HepG2 (cell line): ENCODE measurements at regions not wholly inside any gene's neighbourhood (a gene's known extent, or its start where the extent isn't known, plus 50 kb on each side); places are given as distances from the start of the nearest gene placed in this dataset.

Experiments
- ATAC-seq: fragments of 200-7000 bp; cut with Tn5 transposase; 3 replicates; pipeline ENCODE4 v1.9.1; 2020; ENCODE audit warnings: mild to moderate bottlenecking, moderate library complexity
- BruUV-seq: library from RNA; stranded (reverse); fragments of 400-500 nt; replicated peaks from 2 replicates; lab custom pipeline; 2021; lab: Mats Ljungman, UMichigan
- CTCF ChIA-PET: fragments of 300-600 bp; formaldehyde crosslinking; extraction: SDS; loops from one replicate; lab custom pipeline; 2021; ENCODE audit warnings: low total read pairs, inconsistent platforms, low intra/inter-chr PET ratio; lab: Yijun Ruan, JAX
- POLR2A ChIA-PET: fragments of 350-600 bp; sonication (Branson Sonifier 250); formaldehyde crosslinking; loops from one replicate; lab custom pipeline; 2020; ENCODE audit warnings: antibody characterized with exemption, inconsistent platforms; lab: Yijun Ruan, JAX
- DNase-seq: peaks from one replicate; pipeline ENCODE4 v3.0.0-alpha.2; 2015; ENCODE audit warnings: low spot score
- FAIRE-seq: peaks from 3 replicates; lab custom pipeline; 2011; peaks lifted over from hg19 to GRCh38; lab: Jason Lieb, UNC
- H2AFZ ChIP-seq: one replicate; pipeline ENCODE4 v1.6.1; 2011; ENCODE audit warnings: low read length, inconsistent platforms
- H3K27ac ChIP-seq: fragments of 300-600 bp; 3 replicates; pipeline ENCODE4 v1.8.0; 2011; ENCODE audit warnings: mixed run types, mild to moderate bottlenecking, mixed read lengths, low read length, inconsistent platforms; ENCODE audit not compliant: insufficient read depth; ENCODE audit errors: extremely low read length
- H3K27me3 ChIP-seq, 2 experiments: fragments of 200-600 bp in 1 of 2; 2 replicates in 1 of 2; 3 replicates in 1 of 2; pipeline versions ENCODE4 v1.6.0 to v1.8.0; 2011; ENCODE audit warnings: low read length in 2 of 2, mild to moderate bottlenecking in 2 of 2, moderate library complexity in 2 of 2, inconsistent platforms in 1 of 2; ENCODE audit not compliant: insufficient read depth in 2 of 2, control insufficient read depth in 1 of 2
- H3K36me3 ChIP-seq, 2 experiments: fragments of 200-600 bp in 1 of 2; replicated peaks in 1 of 2; 2 replicates in 1 of 2; 3 replicates in 1 of 2; pipeline versions ENCODE4 v1.5.1 to v1.8.0; 2011; ENCODE audit warnings: low read length in 2 of 2, inconsistent platforms in 1 of 2; ENCODE audit not compliant: insufficient read depth in 2 of 2, control insufficient read depth in 1 of 2
- H3K4me1 ChIP-seq: 2 replicates; pipeline ENCODE4 v1.5.1; 2012; ENCODE audit warnings: low read length, inconsistent platforms; ENCODE audit not compliant: insufficient read depth
- H3K4me2 ChIP-seq: 2 replicates; pipeline ENCODE4 v1.6.0; 2011; ENCODE audit warnings: low read depth, low read length, inconsistent platforms
- H3K4me3 ChIP-seq, 3 experiments: fragments of 200-600 bp in 1 of 3; sonication (generic), shearing (Covaris generic) in 1 of 3; replicated peaks in 1 of 3; 2 replicates each; pipeline ENCODE4 v1.5.1; 2011 to 2016; ENCODE audit warnings: low read length in 3 of 3, inconsistent platforms in 2 of 3, low read depth in 2 of 3, mild to moderate bottlenecking in 2 of 3, control low read depth in 1 of 3, mixed read lengths in 1 of 3; ENCODE audit not compliant: insufficient read depth in 1 of 3
- H3K79me2 ChIP-seq: one replicate; pipeline ENCODE4 v1.6.1; 2011; ENCODE audit warnings: low read length, inconsistent platforms; ENCODE audit not compliant: insufficient read depth
- H3K9ac ChIP-seq: 2 replicates; pipeline ENCODE4 v1.6.0; 2011; ENCODE audit warnings: mild to moderate bottlenecking, low read depth, low read length, inconsistent platforms; ENCODE audit not compliant: insufficient read depth
- H3K9me3 ChIP-seq: 2 replicates; pipeline ENCODE4 v1.5.1; 2012; ENCODE audit warnings: mild to moderate bottlenecking, low read length
- H4K20me1 ChIP-seq: 2 replicates; pipeline ENCODE4 v1.6.0; 2011; ENCODE audit warnings: inconsistent platforms, mild to moderate bottlenecking, low read length, moderate library complexity; ENCODE audit not compliant: insufficient read depth
- IRX3 ChIP-seq: sonication (generic); formaldehyde crosslinking; IDR thresholded peaks from 2 replicates; pipeline ENCODE4 v1.8.1; 2023; ENCODE audit warnings: mild to moderate bottlenecking, low read depth, missing genetic modification reagents, borderline replicate concordance
- KAT8 ChIP-seq: IDR thresholded peaks from 2 replicates; pipeline ENCODE4 v1.6.1; 2016; ENCODE audit warnings: missing genetic modification reagents, missing compliant biosample characterization
- RXRA ChIP-seq: sonication (generic); formaldehyde crosslinking; IDR thresholded peaks from 2 replicates; pipeline ENCODE4 v1.5.1; 2020; ENCODE audit warnings: missing genetic modification reagents
- ZFP36L1 ChIP-seq: sonication (generic); formaldehyde crosslinking; IDR thresholded peaks from 2 replicates; pipeline ENCODE4 v1.8.0; 2022; ENCODE audit warnings: mild to moderate bottlenecking, missing genetic modification reagents, moderate library complexity
- ZMYM2 ChIP-seq: sonication (generic); formaldehyde crosslinking; IDR thresholded peaks from 2 replicates; pipeline ENCODE4 v1.8.0; 2022; ENCODE audit warnings: mild to moderate bottlenecking, missing genetic modification reagents
- ZNF296 ChIP-seq: sonication (generic); formaldehyde crosslinking; conservative IDR thresholded peaks from 2 replicates; pipeline ENCODE4 v1.5.0; 2020; ENCODE audit warnings: mild to moderate bottlenecking, missing genetic modification reagents
- ZNF788 ChIP-seq: sonication (generic); formaldehyde crosslinking; IDR thresholded peaks from 2 replicates; pipeline ENCODE4 v1.5.0; 2020; ENCODE audit warnings: mild to moderate bottlenecking, missing genetic modification reagents, borderline replicate concordance
- WGBS: methylation state at CpG from one replicate; pipeline ENCODE4 v1.1.6; 2017; ENCODE audit warnings: low lambda C conversion rate; 5-methylcytosine and 5-hydroxymethylcytosine counted together
- in situ Hi-C: cut with HindIII; loops from 2 replicates; pipeline ENCODE4 v1.10.0; 2017; ENCODE audit warnings: low pct_unique_long_range_greater_than_20kb; ENCODE audit not compliant: extremely low pct_ligation_motif_present
- intact Hi-C: fragments of 100-400 bp; cut with micrococcal nuclease; formaldehyde crosslinking; loops from one replicate; pipeline ENCODE4 v1.10.0; 2022; ENCODE audit not compliant: unreplicated experiment
- TF ChIP-seq, protein P1 (sequence below), 2 experiments: sonication (generic) in 1 of 2; formaldehyde crosslinking in 1 of 2; IDR thresholded peaks; 2 replicates each; pipeline versions ENCODE4 v1.5.1 to v1.6.1; 2011 to 2020; ENCODE audit warnings: borderline replicate concordance in 1 of 2, low read depth in 1 of 2, low read length in 1 of 2, mild to moderate bottlenecking in 1 of 2, missing genetic modification reagents in 1 of 2, moderate library complexity in 1 of 2
- TF ChIP-seq, protein P2 (sequence below): sonication (generic); formaldehyde crosslinking; IDR thresholded peaks from 2 replicates; pipeline ENCODE4 v1.5.0; 2020; ENCODE audit warnings: mild to moderate bottlenecking, missing genetic modification reagents, borderline replicate concordance

GRCh38 chr2:8125741-8126711 lies 555.8 kb upstream of the ID2 start (continued):
- TF ChIP-seq IRX3: no peak; the same call in 1 of the 2 replicates
- no peak for TF ChIP-seq ZNF296 (CRISPR knock-in tag)
- TF ChIP-seq ZMYM2 (CRISPR knock-in tag): peak; percentile 91; the same call in 1 of the 2 replicates
- TF ChIP-seq, all 625 proteins: peak for 352

DNA sequence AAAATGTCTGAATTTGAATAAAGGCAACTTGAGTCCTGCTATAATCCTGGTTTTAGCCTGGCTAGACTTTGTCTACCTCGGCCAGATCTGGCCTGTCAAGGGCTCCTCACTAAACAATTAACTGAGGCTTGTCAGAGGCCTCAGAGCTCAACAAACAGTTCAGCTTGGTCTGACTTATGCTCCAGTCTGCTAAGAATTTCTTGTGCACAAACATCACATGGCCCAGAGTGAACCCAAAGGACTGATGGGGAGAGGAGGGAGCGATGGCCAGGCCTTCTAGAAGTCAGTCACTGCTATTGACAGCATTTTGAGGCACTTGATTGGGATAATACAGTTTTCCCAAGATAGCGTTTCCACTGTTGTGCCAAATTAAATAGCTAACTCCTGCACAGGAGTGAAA lies 555.1 kb upstream of the ID2 start:
- Histone ChIP-seq H3K79me2 (no peaks in the 10 kb centered on the region), H3K4me2 (peak overlapping the region; percentile 84), H3K27me3 (no peaks in the 10 kb centered on the region), H2AFZ (no peak overlapping the region), H3K4me1 (peaks cover 59% of the 10 kb centered on the region), H3K27ac (peak overlapping the region; percentile 100), H3K9ac (peak overlapping the region; percentile 96), H3K4me3 (peak overlapping the region in 1 of 3 experiments; percentile 60; a peak in 1 of 6 replicates), H3K9me3 (no peaks in the 10 kb centered on the region), H3K36me3 (no peaks in the 10 kb centered on the region), H4K20me1 (no peaks in the 10 kb centered on the region)
- intact Hi-C loops: loop anchor here (1.0 to 5.0 kb wide), 5 partner anchors 13 to 554 kb away; no protein-coding TSS in a partner anchor
- no TSS peak for BruUV-seq
- CTCF ChIA-PET: no interaction called here
- in situ Hi-C loops: no loop called here
- FAIRE-seq (peak; percentile 12), ATAC-seq (peak; percentile 72), DNase-seq (peak; percentile 85)
- POLR2A ChIA-PET: interaction anchor here (1.1 to 2.9 kb wide), 15 partner anchors 10 to 558 kb away, joined by 3 to 99 read pairs (median 6); partner anchors contain the start of gene ID2
- 55% methylated on average over 3 of the region's 3 CpGs for WGBS
- 0 out of 2 replicates have a peak, but pooled peaks have one; percentile 36 for TF ChIP-seq ZNF788 (CRISPR knock-in tag)
- peak; percentile 30; the same call in 1 of the 2 replicates for TF ChIP-seq KAT8 (CRISPR knock-in tag)
- TF ChIP-seq, protein P1, sequence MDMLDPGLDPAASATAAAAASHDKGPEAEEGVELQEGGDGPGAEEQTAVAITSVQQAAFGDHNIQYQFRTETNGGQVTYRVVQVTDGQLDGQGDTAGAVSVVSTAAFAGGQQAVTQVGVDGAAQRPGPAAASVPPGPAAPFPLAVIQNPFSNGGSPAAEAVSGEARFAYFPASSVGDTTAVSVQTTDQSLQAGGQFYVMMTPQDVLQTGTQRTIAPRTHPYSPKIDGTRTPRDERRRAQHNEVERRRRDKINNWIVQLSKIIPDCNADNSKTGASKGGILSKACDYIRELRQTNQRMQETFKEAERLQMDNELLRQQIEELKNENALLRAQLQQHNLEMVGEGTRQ (IDR thresholded peaks at IDR 0.05; ENCODE audit: low read depth, low read length): no peak
- TF ChIP-seq, protein P1 (CRISPR knock-in tag; IDR thresholded peaks at IDR 0.05; ENCODE audit: borderline replicate concordance): peak; percentile 60; the same call in 1 of the 2 replicates
- peak; percentile 61; the same call in 1 of the 2 replicates for TF ChIP-seq ZFP36L1 (CRISPR knock-in tag)
- TF ChIP-seq, protein P2, sequence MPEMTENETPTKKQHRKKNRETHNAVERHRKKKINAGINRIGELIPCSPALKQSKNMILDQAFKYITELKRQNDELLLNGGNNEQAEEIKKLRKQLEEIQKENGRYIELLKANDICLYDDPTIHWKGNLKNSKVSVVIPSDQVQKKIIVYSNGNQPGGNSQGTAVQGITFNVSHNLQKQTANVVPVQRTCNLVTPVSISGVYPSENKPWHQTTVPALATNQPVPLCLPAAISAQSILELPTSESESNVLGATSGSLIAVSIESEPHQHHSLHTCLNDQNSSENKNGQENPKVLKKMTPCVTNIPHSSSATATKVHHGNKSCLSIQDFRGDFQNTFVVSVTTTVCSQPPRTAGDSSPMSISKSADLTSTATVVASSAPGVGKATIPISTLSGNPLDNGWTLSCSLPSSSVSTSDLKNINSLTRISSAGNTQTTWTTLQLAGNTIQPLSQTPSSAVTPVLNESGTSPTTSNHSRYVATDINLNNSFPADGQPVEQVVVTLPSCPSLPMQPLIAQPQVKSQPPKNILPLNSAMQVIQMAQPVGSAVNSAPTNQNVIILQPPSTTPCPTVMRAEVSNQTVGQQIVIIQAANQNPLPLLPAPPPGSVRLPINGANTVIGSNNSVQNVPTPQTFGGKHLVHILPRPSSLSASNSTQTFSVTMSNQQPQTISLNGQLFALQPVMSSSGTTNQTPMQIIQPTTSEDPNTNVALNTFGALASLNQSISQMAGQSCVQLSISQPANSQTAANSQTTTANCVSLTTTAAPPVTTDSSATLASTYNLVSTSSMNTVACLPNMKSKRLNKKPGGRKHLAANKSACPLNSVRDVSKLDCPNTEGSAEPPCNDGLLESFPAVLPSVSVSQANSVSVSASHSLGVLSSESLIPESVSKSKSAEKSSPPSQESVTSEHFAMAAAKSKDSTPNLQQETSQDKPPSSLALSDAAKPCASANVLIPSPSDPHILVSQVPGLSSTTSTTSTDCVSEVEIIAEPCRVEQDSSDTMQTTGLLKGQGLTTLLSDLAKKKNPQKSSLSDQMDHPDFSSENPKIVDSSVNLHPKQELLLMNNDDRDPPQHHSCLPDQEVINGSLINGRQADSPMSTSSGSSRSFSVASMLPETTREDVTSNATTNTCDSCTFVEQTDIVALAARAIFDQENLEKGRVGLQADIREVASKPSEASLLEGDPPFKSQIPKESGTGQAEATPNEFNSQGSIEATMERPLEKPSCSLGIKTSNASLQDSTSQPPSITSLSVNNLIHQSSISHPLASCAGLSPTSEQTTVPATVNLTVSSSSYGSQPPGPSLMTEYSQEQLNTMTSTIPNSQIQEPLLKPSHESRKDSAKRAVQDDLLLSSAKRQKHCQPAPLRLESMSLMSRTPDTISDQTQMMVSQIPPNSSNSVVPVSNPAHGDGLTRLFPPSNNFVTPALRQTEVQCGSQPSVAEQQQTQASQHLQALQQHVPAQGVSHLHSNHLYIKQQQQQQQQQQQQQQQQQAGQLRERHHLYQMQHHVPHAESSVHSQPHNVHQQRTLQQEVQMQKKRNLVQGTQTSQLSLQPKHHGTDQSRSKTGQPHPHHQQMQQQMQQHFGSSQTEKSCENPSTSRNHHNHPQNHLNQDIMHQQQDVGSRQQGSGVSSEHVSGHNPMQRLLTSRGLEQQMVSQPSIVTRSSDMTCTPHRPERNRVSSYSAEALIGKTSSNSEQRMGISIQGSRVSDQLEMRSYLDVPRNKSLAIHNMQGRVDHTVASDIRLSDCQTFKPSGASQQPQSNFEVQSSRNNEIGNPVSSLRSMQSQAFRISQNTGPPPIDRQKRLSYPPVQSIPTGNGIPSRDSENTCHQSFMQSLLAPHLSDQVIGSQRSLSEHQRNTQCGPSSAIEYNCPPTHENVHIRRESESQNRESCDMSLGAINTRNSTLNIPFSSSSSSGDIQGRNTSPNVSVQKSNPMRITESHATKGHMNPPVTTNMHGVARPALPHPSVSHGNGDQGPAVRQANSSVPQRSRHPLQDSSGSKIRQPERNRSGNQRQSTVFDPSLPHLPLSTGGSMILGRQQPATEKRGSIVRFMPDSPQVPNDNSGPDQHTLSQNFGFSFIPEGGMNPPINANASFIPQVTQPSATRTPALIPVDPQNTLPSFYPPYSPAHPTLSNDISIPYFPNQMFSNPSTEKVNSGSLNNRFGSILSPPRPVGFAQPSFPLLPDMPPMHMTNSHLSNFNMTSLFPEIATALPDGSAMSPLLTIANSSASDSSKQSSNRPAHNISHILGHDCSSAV (CRISPR knock-in tag): no peak
- TF ChIP-seq RXRA: peak; percentile 72; the same call in 1 of the 2 replicates
